OCI-LY1 (cell line): ENCODE measurements at regions not wholly inside any gene's neighbourhood (a gene's known extent, or its start where the extent isn't known, plus 50 kb on each side); places are given as distances from the start of the nearest gene placed in this dataset.

Experiments
- H2AFZ ChIP-seq: fragments of 200-600 bp; sonication (generic), shearing (Covaris generic); 2 replicates; pipeline ENCODE4 v1.6.0; 2014; ENCODE audit warnings: antibody characterized with exemption, mild to moderate bottlenecking, low read length
- H3F3A ChIP-seq: fragments of 200-600 bp; sonication (generic), shearing (Covaris generic); 2 replicates; pipeline ENCODE4 v1.6.0; 2014; ENCODE audit warnings: mild to moderate bottlenecking, antibody characterized with exemption, low read length, moderate library complexity; ENCODE audit not compliant: insufficient read depth
- H3K27ac ChIP-seq: fragments of 200-600 bp; sonication (generic); 2 replicates; pipeline ENCODE4 v1.5.1; 2014; ENCODE audit warnings: low read length, mixed run types, mild to moderate bottlenecking, low read depth; ENCODE audit not compliant: poor library complexity, severe bottlenecking
- H3K27me3 ChIP-seq: fragments of 200-600 bp; sonication (generic); 2 replicates; pipeline ENCODE4 v1.6.0; 2014; ENCODE audit warnings: antibody characterized with exemption, mild to moderate bottlenecking, low read length, moderate library complexity; ENCODE audit not compliant: insufficient read depth
- H3K36me3 ChIP-seq: fragments of 200-600 bp; sonication (generic); 2 replicates; pipeline ENCODE4 v1.6.1; 2014; ENCODE audit warnings: mild to moderate bottlenecking, antibody characterized with exemption, low read length, moderate library complexity, mixed read lengths; ENCODE audit not compliant: insufficient read depth
- H3K4me1 ChIP-seq: fragments of 200-600 bp; sonication (generic); 2 replicates; pipeline ENCODE4 v1.5.1; 2014; ENCODE audit warnings: mild to moderate bottlenecking, low read length, moderate library complexity; ENCODE audit not compliant: insufficient read depth, severe bottlenecking
- H3K4me2 ChIP-seq: fragments of 200-600 bp; sonication (generic), shearing (Covaris generic); 2 replicates; pipeline ENCODE4 v1.6.1; 2014; ENCODE audit warnings: low read length
- H3K4me3 ChIP-seq: fragments of 200-600 bp; sonication (generic); 2 replicates; pipeline ENCODE4 v1.5.1; 2014; ENCODE audit warnings: low read length, low read depth, mild to moderate bottlenecking, mixed read lengths; ENCODE audit not compliant: poor library complexity, severe bottlenecking
- H3K79me2 ChIP-seq: fragments of 200-600 bp; shearing (Covaris generic); 2 replicates; pipeline ENCODE4 v1.6.1; 2016; ENCODE audit warnings: mixed run types, low read length, mixed read lengths; ENCODE audit not compliant: insufficient read depth
- H3K9ac ChIP-seq: fragments of 200-600 bp; sonication (generic), shearing (Covaris generic); 2 replicates; pipeline ENCODE4 v1.6.1; 2014; ENCODE audit warnings: mild to moderate bottlenecking, low read length, mixed read lengths
- H3K9me2 ChIP-seq: fragments of 200-600 bp; sonication (generic), shearing (Covaris generic); 2 replicates; pipeline ENCODE4 v1.6.1; 2014; ENCODE audit warnings: low read depth, mild to moderate bottlenecking, low read length, mixed read lengths
- H3K9me3 ChIP-seq: fragments of 200-600 bp; shearing (Covaris generic); 2 replicates; pipeline ENCODE4 v1.6.1; 2014; ENCODE audit warnings: low read length, mixed read lengths
- H4K20me1 ChIP-seq: fragments of 200-600 bp; sonication (generic), shearing (Covaris generic); 2 replicates; pipeline ENCODE4 v1.6.0; 2016; ENCODE audit warnings: mild to moderate bottlenecking, low read length; ENCODE audit not compliant: insufficient read depth
- EZH2 ChIP-seq: fragments of 200-600 bp; sonication (generic), shearing (Covaris generic); IDR thresholded peaks from 2 replicates; pipeline ENCODE4 v1.8.0; 2017; ENCODE audit warnings: borderline replicate concordance, mixed run types, mild to moderate bottlenecking, antibody characterized with exemption, low read length, moderate library complexity, mixed read lengths
- TF ChIP-seq, protein P1 (sequence below): fragments of 200-600 bp; sonication (generic), shearing (Covaris generic); IDR thresholded peaks from 2 replicates; pipeline ENCODE4 v1.5.1; 2017; ENCODE audit warnings: mild to moderate bottlenecking, antibody characterized with exemption, low read length, moderate library complexity, mixed read lengths

GRCh38 chr1:232524056-232524455 lies 105.9 kb downstream of the SIPA1L2 start:
- H2AFZ ChIP-seq, result no peak overlapping the region
- no peaks in the 10 kb centered on the region for H3K36me3 ChIP-seq
- no peak overlapping the region for H3K4me3 ChIP-seq
- H3F3A ChIP-seq, result no peaks in the 10 kb centered on the region
- no peak overlapping the region for H3K27ac ChIP-seq
- no peaks in the 10 kb centered on the region for H3K79me2 ChIP-seq
- H3K9ac ChIP-seq, result no peak overlapping the region
- H3K9me3 ChIP-seq, result no peaks in the 10 kb centered on the region
- H3K4me1 ChIP-seq, result no peaks in the 10 kb centered on the region
- no peaks in the 10 kb centered on the region for H3K27me3 ChIP-seq
- H4K20me1 ChIP-seq, result no peaks in the 10 kb centered on the region
- TF ChIP-seq EZH2, result no peak
- TF ChIP-seq, protein P1, sequence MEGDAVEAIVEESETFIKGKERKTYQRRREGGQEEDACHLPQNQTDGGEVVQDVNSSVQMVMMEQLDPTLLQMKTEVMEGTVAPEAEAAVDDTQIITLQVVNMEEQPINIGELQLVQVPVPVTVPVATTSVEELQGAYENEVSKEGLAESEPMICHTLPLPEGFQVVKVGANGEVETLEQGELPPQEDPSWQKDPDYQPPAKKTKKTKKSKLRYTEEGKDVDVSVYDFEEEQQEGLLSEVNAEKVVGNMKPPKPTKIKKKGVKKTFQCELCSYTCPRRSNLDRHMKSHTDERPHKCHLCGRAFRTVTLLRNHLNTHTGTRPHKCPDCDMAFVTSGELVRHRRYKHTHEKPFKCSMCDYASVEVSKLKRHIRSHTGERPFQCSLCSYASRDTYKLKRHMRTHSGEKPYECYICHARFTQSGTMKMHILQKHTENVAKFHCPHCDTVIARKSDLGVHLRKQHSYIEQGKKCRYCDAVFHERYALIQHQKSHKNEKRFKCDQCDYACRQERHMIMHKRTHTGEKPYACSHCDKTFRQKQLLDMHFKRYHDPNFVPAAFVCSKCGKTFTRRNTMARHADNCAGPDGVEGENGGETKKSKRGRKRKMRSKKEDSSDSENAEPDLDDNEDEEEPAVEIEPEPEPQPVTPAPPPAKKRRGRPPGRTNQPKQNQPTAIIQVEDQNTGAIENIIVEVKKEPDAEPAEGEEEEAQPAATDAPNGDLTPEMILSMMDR, result no peak
- no peak overlapping the region for H3K4me2 ChIP-seq
- no peaks in the 10 kb centered on the region for H3K9me2 ChIP-seq

- Histone ChIP-seq H3K4me3 (no peak overlapping the region), H2AFZ (no peak overlapping the region)
These were observed 107.7 kb downstream of the SIPA1L2 start for GRCh38 chr1:232522189-232522588.

GRCh38 chr1:232521660-232522059 lies 108.3 kb downstream of the SIPA1L2 start:
- Histone ChIP-seq H2AFZ (no peak overlapping the region), H3K4me3 (no peak overlapping the region), H3K27me3 (no peaks in the 10 kb centered on the region), H3K27ac (no peak overlapping the region), H3F3A (no peaks in the 10 kb centered on the region), H3K79me2 (no peaks in the 10 kb centered on the region), H3K9ac (no peak overlapping the region), H3K9me2 (no peaks in the 10 kb centered on the region), H4K20me1 (no peaks in the 10 kb centered on the region), H3K9me3 (no peaks in the 10 kb centered on the region), H3K4me1 (no peaks in the 10 kb centered on the region), H3K36me3 (no peaks in the 10 kb centered on the region), H3K4me2 (no peak overlapping the region)
- TF ChIP-seq, protein P1, result no peak
- no peak for TF ChIP-seq EZH2

More at GRCh38 chr1:232522189-232522588, 107.7 kb downstream of the SIPA1L2 start:
- Histone ChIP-seq H3K4me2 (no peak overlapping the region), H3K27ac (no peak overlapping the region), H3K9ac (no peak overlapping the region), H4K20me1 (no peaks in the 10 kb centered on the region), H3K4me1 (no peaks in the 10 kb centered on the region), H3K27me3 (no peaks in the 10 kb centered on the region), H3F3A (no peaks in the 10 kb centered on the region), H3K36me3 (no peaks in the 10 kb centered on the region), H3K79me2 (no peaks in the 10 kb centered on the region), H3K9me2 (no peaks in the 10 kb centered on the region), H3K9me3 (no peaks in the 10 kb centered on the region)
- TF ChIP-seq, protein P1, result no peak
- no peak for TF ChIP-seq EZH2
